GM12874 (cell line): ENCODE measurements at regions not wholly inside any gene's neighbourhood (a gene's known extent, or its start where the extent isn't known, plus 50 kb on each side); places are given as distances from the start of the nearest gene placed in this dataset.

Source experiments
- TF ChIP-seq, protein P1 (sequence below): IDR thresholded peaks from 2 replicates; pipeline ENCODE4 v1.5.1; 2011; ENCODE audit warnings: low read depth, mild to moderate bottlenecking, control low read depth, low read length, moderate library complexity; ENCODE audit not compliant: insufficient read depth

GRCh38 chr13:34037636-34038540 lies 219.9 kb downstream of the RFC3 start:
- TF ChIP-seq, protein P1, sequence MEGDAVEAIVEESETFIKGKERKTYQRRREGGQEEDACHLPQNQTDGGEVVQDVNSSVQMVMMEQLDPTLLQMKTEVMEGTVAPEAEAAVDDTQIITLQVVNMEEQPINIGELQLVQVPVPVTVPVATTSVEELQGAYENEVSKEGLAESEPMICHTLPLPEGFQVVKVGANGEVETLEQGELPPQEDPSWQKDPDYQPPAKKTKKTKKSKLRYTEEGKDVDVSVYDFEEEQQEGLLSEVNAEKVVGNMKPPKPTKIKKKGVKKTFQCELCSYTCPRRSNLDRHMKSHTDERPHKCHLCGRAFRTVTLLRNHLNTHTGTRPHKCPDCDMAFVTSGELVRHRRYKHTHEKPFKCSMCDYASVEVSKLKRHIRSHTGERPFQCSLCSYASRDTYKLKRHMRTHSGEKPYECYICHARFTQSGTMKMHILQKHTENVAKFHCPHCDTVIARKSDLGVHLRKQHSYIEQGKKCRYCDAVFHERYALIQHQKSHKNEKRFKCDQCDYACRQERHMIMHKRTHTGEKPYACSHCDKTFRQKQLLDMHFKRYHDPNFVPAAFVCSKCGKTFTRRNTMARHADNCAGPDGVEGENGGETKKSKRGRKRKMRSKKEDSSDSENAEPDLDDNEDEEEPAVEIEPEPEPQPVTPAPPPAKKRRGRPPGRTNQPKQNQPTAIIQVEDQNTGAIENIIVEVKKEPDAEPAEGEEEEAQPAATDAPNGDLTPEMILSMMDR = no peak

- TF ChIP-seq, protein P1 = no peak
Observed at GRCh38 chr13:34038541-34039068, 220.7 kb downstream of the RFC3 start.

- TF ChIP-seq, protein P1 = no peak
Observed at GRCh38 chr13:34039678-34040077, 221.7 kb downstream of the RFC3 start.

DNA sequence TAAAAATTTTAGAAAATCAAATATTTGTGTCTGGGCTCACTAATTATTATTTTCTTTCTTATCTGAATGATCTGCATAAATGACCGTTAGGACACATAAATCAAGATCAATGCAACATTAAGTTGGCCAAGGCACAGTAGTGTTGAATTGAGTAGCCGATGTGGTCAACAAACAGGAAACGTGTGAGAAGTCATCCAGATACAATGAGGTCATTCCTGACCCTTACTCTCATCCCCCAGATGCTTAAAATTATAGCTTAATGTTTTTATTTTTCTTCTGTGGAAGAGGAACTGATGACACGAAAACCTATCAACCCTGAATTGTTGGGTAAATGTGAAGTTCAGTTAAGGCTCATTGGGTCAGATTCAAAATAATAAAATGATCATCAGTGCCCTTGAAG lies 222.9 kb downstream of the RFC3 start:
- TF ChIP-seq, protein P1 = no peak

DNA sequence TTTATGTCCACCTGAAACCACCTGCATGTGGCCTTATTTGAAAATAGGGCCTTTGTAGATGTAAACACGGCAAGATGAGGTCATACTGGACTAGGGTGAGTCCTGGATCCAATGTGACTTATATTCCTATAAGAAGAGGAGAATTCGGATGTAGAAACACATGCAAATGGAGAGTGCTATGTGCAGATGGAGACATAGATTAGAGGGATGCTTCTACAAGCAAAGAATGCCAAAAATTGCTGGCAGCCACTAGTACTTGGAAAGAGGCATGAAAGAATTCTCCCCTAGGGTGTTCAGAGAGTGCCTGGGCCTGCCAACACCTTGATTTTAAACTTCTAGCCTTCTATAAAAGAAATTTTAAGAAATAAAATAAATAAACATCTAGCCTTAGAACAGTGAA lies 226.1 kb downstream of the RFC3 start:
- TF ChIP-seq, protein P1 = no peak

- TF ChIP-seq, protein P1 = no peak
Observed at GRCh38 chr13:34044660-34045080, 226.7 kb downstream of the RFC3 start.

GRCh38 chr13:34046457-34046856 lies 228.5 kb downstream of the RFC3 start:
- TF ChIP-seq, protein P1 = no peak
